MM.1S (cell line): ENCODE measurements at regions not wholly inside any gene's neighbourhood (a gene's known extent, or its start where the extent isn't known, plus 50 kb on each side); places are given as distances from the start of the nearest gene placed in this dataset.

Experiments used
- DNase-seq: peaks from one replicate; pipeline ENCODE4 v3.0.0-alpha.2; 2015
- H2AFZ ChIP-seq: fragments of 300-600 bp; sonication (generic); 2 replicates; pipeline ENCODE4 v1.6.0; 2016; ENCODE audit warnings: antibody characterized with exemption, low read length
- H3F3A ChIP-seq: fragments of 300-600 bp; sonication (generic); 2 replicates; pipeline ENCODE4 v1.6.1; 2016; ENCODE audit warnings: mild to moderate bottlenecking, antibody characterized with exemption, low read length, moderate library complexity, mixed read lengths; ENCODE audit not compliant: insufficient read depth
- H3K27ac ChIP-seq: fragments of 300-600 bp; sonication (generic); 2 replicates; pipeline ENCODE4 v1.5.1; 2016; ENCODE audit warnings: mild to moderate bottlenecking, low read length
- H3K27me3 ChIP-seq: fragments of 300-600 bp; sonication (generic); replicated peaks from 2 replicates; pipeline ENCODE4 v1.6.0; 2016; ENCODE audit warnings: low read length; ENCODE audit not compliant: insufficient read depth
- H3K36me3 ChIP-seq: fragments of 300-600 bp; sonication (generic); replicated peaks from 2 replicates; pipeline ENCODE4 v1.6.1; 2016; ENCODE audit warnings: mild to moderate bottlenecking, low read length, mixed read lengths; ENCODE audit not compliant: insufficient read depth
- H3K4me1 ChIP-seq: fragments of 300-600 bp; sonication (generic); 2 replicates; pipeline ENCODE4 v1.6.1; 2016; ENCODE audit warnings: low read length, mixed read lengths
- H3K4me2 ChIP-seq: fragments of 300-600 bp; sonication (generic); 2 replicates; pipeline ENCODE4 v1.6.0; 2016; ENCODE audit warnings: low read depth, low read length
- H3K4me3 ChIP-seq: fragments of 300-600 bp; sonication (generic); 2 replicates; pipeline ENCODE4 v1.5.1; 2016; ENCODE audit warnings: low read length, mixed read lengths
- H3K79me2 ChIP-seq: fragments of 300-600 bp; sonication (generic); 2 replicates; pipeline ENCODE4 v1.6.1; 2016; ENCODE audit warnings: mixed run types, low read length, mixed read lengths
- H3K9ac ChIP-seq: fragments of 300-600 bp; sonication (generic); 2 replicates; pipeline ENCODE4 v1.6.1; 2016; ENCODE audit warnings: low read length, mixed read lengths
- H3K9me2 ChIP-seq: fragments of 300-600 bp; sonication (generic); replicated peaks from 2 replicates; pipeline ENCODE4 v1.6.1; 2016; ENCODE audit warnings: mild to moderate bottlenecking, low read length, mixed read lengths; ENCODE audit not compliant: insufficient read depth
- H3K9me3 ChIP-seq: fragments of 300-600 bp; sonication (generic); replicated peaks from 2 replicates; pipeline ENCODE4 v1.6.1; 2016; ENCODE audit warnings: mild to moderate bottlenecking, low read length, mixed read lengths; ENCODE audit not compliant: insufficient read depth
- H4K20me1 ChIP-seq: fragments of 300-600 bp; sonication (generic); 2 replicates; pipeline ENCODE4 v1.6.1; 2016; ENCODE audit warnings: mild to moderate bottlenecking, low read length, moderate library complexity, mixed read lengths; ENCODE audit not compliant: insufficient read depth
- CTCF ChIP-seq: fragments of 300-600 bp; sonication (generic); IDR thresholded peaks from 2 replicates; pipeline ENCODE4 v1.5.1; 2016; ENCODE audit warnings: antibody characterized with exemption, low read length, mixed read lengths
- EZH2 ChIP-seq: fragments of 300-600 bp; sonication (generic); optimal IDR thresholded peaks from 2 replicates; pipeline ENCODE3; 2017; ENCODE audit warnings: low read depth, mild to moderate bottlenecking, antibody characterized with exemption, low read length, mixed read lengths
- EZH2phosphoT487 ChIP-seq: fragments of 300-600 bp; sonication (generic); IDR thresholded peaks from 2 replicates; pipeline ENCODE4 v1.6.1; 2018; ENCODE audit warnings: antibody characterized with exemption, low read length

GRCh38 chrX:146243041-146243440, 425.4 kb downstream of the SLITRK2 start:
- H3F3A ChIP-seq = no peaks in the 10 kb centered on the region
- H3K9ac ChIP-seq = no peak overlapping the region
- no peak overlapping the region for H3K27ac ChIP-seq
- no peak overlapping the region for H3K4me3 ChIP-seq
- H3K4me1 ChIP-seq = no peaks in the 10 kb centered on the region
- no peak for TF ChIP-seq EZH2phosphoT487
- TF ChIP-seq EZH2 = no peak
- TF ChIP-seq CTCF = no peak
- no peaks in the 10 kb centered on the region for H3K9me2 ChIP-seq
- no peaks in the 10 kb centered on the region for H3K79me2 ChIP-seq
- H3K27me3 ChIP-seq = no peaks in the 10 kb centered on the region
- no peak overlapping the region for H3K4me2 ChIP-seq
- no peaks in the 10 kb centered on the region for H4K20me1 ChIP-seq
- no peak overlapping the region for H2AFZ ChIP-seq
- no peak for DNase-seq
- H3K9me3 ChIP-seq = no peaks in the 10 kb centered on the region
- H3K36me3 ChIP-seq = no peaks in the 10 kb centered on the region

GRCh38 chrX:146259207-146259606, 441.6 kb downstream of the SLITRK2 start:
- H3K36me3 ChIP-seq = no peaks in the 10 kb centered on the region
- no peaks in the 10 kb centered on the region for H4K20me1 ChIP-seq
- no peaks in the 10 kb centered on the region for H3K79me2 ChIP-seq
- H3K9ac ChIP-seq = no peak overlapping the region
- TF ChIP-seq CTCF = no peak
- no peak overlapping the region for H3K27ac ChIP-seq
- H3K4me2 ChIP-seq = no peak overlapping the region
- DNase-seq = no peak
- H3K4me1 ChIP-seq = no peaks in the 10 kb centered on the region
- H3K9me2 ChIP-seq = no peaks in the 10 kb centered on the region
- no peak overlapping the region for H2AFZ ChIP-seq
- H3K9me3 ChIP-seq = no peaks in the 10 kb centered on the region
- no peak overlapping the region for H3K4me3 ChIP-seq
- H3F3A ChIP-seq = no peaks in the 10 kb centered on the region
- H3K27me3 ChIP-seq = no peaks in the 10 kb centered on the region

GRCh38 chrX:146264763-146265375, 447.2 kb downstream of the SLITRK2 start:
- H3F3A ChIP-seq = no peaks in the 10 kb centered on the region
- H3K4me3 ChIP-seq = no peak overlapping the region
- no peaks in the 10 kb centered on the region for H4K20me1 ChIP-seq
- H3K9me3 ChIP-seq = no peaks in the 10 kb centered on the region
- H3K9me2 ChIP-seq = no peaks in the 10 kb centered on the region
- DNase-seq = peak; percentile 20
- H3K36me3 ChIP-seq = no peaks in the 10 kb centered on the region
- H3K27me3 ChIP-seq = no peaks in the 10 kb centered on the region
- no peak overlapping the region for H3K27ac ChIP-seq
- no peak overlapping the region for H3K4me2 ChIP-seq
- no peak for TF ChIP-seq CTCF
- no peak for TF ChIP-seq EZH2phosphoT487
- TF ChIP-seq EZH2 = no peak
- H3K79me2 ChIP-seq = no peaks in the 10 kb centered on the region
- no peak overlapping the region for H3K9ac ChIP-seq
- no peak overlapping the region for H2AFZ ChIP-seq
- H3K4me1 ChIP-seq = no peaks in the 10 kb centered on the region
